ENCODE measurements at regions not wholly inside any gene's neighbourhood (a gene's known extent, or its start where the extent isn't known, plus 50 kb on each side); places are given as distances from the start of the nearest gene placed in this dataset.

- Histone ChIP-seq H3K4me2 (ENCODE audit: low read length) (no peak overlapping the region), H3K27ac (ENCODE audit: low read length) (no peak overlapping the region), H2AFZ (ENCODE audit: low read depth, low read length) (no peak overlapping the region), H3K27me3 (ENCODE audit: low read depth, low read length) (no peaks in the 10 kb centered on the region), H3K36me3 (replicated peaks; ENCODE audit: low read depth, low read length) (no peaks in the 10 kb centered on the region), H3K4me3 (ENCODE audit: low read length) (no peak overlapping the region), H3K9ac (ENCODE audit: low read length) (no peak overlapping the region), H4K20me1 (ENCODE audit: insufficient read depth, low read length) (no peaks in the 10 kb centered on the region), H3K79me2 (ENCODE audit: low read length) (no peaks in the 10 kb centered on the region), H3K4me1 (ENCODE audit: low read length) (no peaks in the 10 kb centered on the region), H3K9me3 (ENCODE audit: insufficient read depth, low read length) (no peaks in the 10 kb centered on the region)
- TF ChIP-seq, protein P1, sequence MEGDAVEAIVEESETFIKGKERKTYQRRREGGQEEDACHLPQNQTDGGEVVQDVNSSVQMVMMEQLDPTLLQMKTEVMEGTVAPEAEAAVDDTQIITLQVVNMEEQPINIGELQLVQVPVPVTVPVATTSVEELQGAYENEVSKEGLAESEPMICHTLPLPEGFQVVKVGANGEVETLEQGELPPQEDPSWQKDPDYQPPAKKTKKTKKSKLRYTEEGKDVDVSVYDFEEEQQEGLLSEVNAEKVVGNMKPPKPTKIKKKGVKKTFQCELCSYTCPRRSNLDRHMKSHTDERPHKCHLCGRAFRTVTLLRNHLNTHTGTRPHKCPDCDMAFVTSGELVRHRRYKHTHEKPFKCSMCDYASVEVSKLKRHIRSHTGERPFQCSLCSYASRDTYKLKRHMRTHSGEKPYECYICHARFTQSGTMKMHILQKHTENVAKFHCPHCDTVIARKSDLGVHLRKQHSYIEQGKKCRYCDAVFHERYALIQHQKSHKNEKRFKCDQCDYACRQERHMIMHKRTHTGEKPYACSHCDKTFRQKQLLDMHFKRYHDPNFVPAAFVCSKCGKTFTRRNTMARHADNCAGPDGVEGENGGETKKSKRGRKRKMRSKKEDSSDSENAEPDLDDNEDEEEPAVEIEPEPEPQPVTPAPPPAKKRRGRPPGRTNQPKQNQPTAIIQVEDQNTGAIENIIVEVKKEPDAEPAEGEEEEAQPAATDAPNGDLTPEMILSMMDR (IDR thresholded peaks at IDR 0.05; ENCODE audit: low read depth, low read length): no peak
- TF ChIP-seq EZH2phosphoT487 (IDR thresholded peaks at IDR 0.05; ENCODE audit: low read depth): no peak
Measured at GRCh38 chrX:42386681-42387080, 391.3 kb downstream of the PPP1R2C start.

DNA sequence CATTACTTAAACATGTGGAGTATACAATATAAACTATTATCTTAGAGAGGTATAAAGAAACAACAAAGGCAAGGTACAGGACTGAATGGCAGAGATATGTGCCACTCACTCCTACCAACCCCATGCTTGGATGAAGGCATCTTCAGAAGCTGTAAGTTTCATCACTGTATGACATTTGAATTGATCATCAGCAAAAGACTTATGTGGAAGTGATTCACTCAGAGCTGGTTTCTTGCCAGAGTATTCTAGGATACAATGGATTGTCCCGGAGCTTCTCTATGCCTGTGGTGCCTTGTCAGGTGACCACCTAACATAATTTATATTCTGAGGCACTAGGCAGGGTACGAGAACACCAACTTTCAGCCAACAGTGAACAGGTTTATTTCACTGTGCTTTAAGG lies 392.2 kb downstream of the PPP1R2C start:
- Histone ChIP-seq H3K79me2 (ENCODE audit: low read length) (no peaks in the 10 kb centered on the region), H3K27ac (ENCODE audit: low read length) (no peak overlapping the region), H3K9me3 (ENCODE audit: insufficient read depth, low read length) (no peaks in the 10 kb centered on the region), H4K20me1 (ENCODE audit: insufficient read depth, low read length) (no peaks in the 10 kb centered on the region), H2AFZ (ENCODE audit: low read depth, low read length) (no peak overlapping the region), H3K4me2 (ENCODE audit: low read length) (no peak overlapping the region), H3K36me3 (replicated peaks; ENCODE audit: low read depth, low read length) (no peaks in the 10 kb centered on the region), H3K27me3 (ENCODE audit: low read depth, low read length) (no peaks in the 10 kb centered on the region), H3K4me1 (ENCODE audit: low read length) (no peaks in the 10 kb centered on the region), H3K4me3 (ENCODE audit: low read length) (no peak overlapping the region), H3K9ac (ENCODE audit: low read length) (no peak overlapping the region)
- no peak for TF ChIP-seq EZH2phosphoT487 (IDR thresholded peaks at IDR 0.05; ENCODE audit: low read depth)
- TF ChIP-seq, protein P1 (IDR thresholded peaks at IDR 0.05; ENCODE audit: low read depth, low read length): no peak

GRCh38 chrX:42384956-42385355 lies 393.0 kb downstream of the PPP1R2C start:
- no peaks in the 10 kb centered on the region for H3K4me1 ChIP-seq (ENCODE audit: low read length)
- H3K27ac ChIP-seq (ENCODE audit: low read length): no peak overlapping the region
- no peaks in the 10 kb centered on the region for H4K20me1 ChIP-seq (ENCODE audit: insufficient read depth, low read length)
- H3K27me3 ChIP-seq (ENCODE audit: low read depth, low read length): no peaks in the 10 kb centered on the region
- no peak for TF ChIP-seq EZH2phosphoT487 (IDR thresholded peaks at IDR 0.05; ENCODE audit: low read depth)
- TF ChIP-seq, protein P1 (IDR thresholded peaks at IDR 0.05; ENCODE audit: low read depth, low read length): no peak
- no peaks in the 10 kb centered on the region for H3K79me2 ChIP-seq (ENCODE audit: low read length)
- no peak overlapping the region for H3K4me2 ChIP-seq (ENCODE audit: low read length)
- H3K36me3 ChIP-seq (replicated peaks; ENCODE audit: low read depth, low read length): no peaks in the 10 kb centered on the region
- H3K9me3 ChIP-seq (ENCODE audit: insufficient read depth, low read length): no peaks in the 10 kb centered on the region
- H2AFZ ChIP-seq (ENCODE audit: low read depth, low read length): no peak overlapping the region
- H3K4me3 ChIP-seq (ENCODE audit: low read length): no peak overlapping the region
- no peak overlapping the region for H3K9ac ChIP-seq (ENCODE audit: low read length)

- TF ChIP-seq, protein P1 (IDR thresholded peaks at IDR 0.05; ENCODE audit: low read depth, low read length): no peak
- TF ChIP-seq EZH2phosphoT487 (IDR thresholded peaks at IDR 0.05; ENCODE audit: low read depth): no peak
- H2AFZ ChIP-seq (ENCODE audit: low read depth, low read length): no peak overlapping the region
- H3K9ac ChIP-seq (ENCODE audit: low read length): no peak overlapping the region
- H3K36me3 ChIP-seq (replicated peaks; ENCODE audit: low read depth, low read length): no peaks in the 10 kb centered on the region
- no peak overlapping the region for H3K4me3 ChIP-seq (ENCODE audit: low read length)
- H3K9me3 ChIP-seq (ENCODE audit: insufficient read depth, low read length): no peaks in the 10 kb centered on the region
- H3K27me3 ChIP-seq (ENCODE audit: low read depth, low read length): no peaks in the 10 kb centered on the region
- no peaks in the 10 kb centered on the region for H3K79me2 ChIP-seq (ENCODE audit: low read length)
- H3K4me2 ChIP-seq (ENCODE audit: low read length): no peak overlapping the region
- no peaks in the 10 kb centered on the region for H3K4me1 ChIP-seq (ENCODE audit: low read length)
- no peak overlapping the region for H3K27ac ChIP-seq (ENCODE audit: low read length)
- H4K20me1 ChIP-seq (ENCODE audit: insufficient read depth, low read length): no peaks in the 10 kb centered on the region
Measured at GRCh38 chrX:42378857-42379256, 399.1 kb downstream of the PPP1R2C start.

All from OCI-LY3 (cell line).